ENCODE measurements at regions not wholly inside any gene's neighbourhood (a gene's known extent, or its start where the extent isn't known, plus 50 kb on each side); places are given as distances from the start of the nearest gene placed in this dataset.

DNA sequence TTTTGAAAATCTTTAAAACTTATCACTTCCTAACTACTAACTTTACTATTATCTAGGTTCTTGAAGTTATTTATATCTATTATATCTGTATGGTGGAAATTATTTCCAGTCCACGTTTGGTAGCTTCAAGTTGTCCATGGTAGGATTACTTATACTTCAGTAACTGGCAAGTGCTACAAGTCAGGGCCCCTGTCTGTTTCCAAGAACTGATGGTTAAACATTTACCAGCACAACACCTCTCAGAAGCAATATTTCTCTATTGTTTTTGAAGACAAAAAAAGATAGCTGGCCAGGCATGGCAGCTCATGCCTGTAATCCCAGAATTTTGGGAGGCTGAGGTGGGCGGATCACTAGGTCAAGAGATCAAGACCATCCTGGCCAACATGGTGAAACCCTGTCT, 240.4 kb upstream of the RHOBTB1 start:
- H3K9ac ChIP-seq (ENCODE audit: low read depth, low read length): no peak overlapping the region
- no peak overlapping the region for H3K27ac ChIP-seq (ENCODE audit: low read length)
- no peak overlapping the region for H3K4me3 ChIP-seq (ENCODE audit: low read length)
- H3K27me3 ChIP-seq (ENCODE audit: insufficient read depth, low read length): no peaks in the 10 kb centered on the region
- no peaks in the 10 kb centered on the region for H3K9me3 ChIP-seq (ENCODE audit: insufficient read depth, low read depth, low read length)
- no peaks in the 10 kb centered on the region for H3K36me3 ChIP-seq (ENCODE audit: insufficient read depth, low read depth, low read length)
- no peaks in the 10 kb centered on the region for H3K4me1 ChIP-seq (ENCODE audit: insufficient read depth, low read length)

DNA sequence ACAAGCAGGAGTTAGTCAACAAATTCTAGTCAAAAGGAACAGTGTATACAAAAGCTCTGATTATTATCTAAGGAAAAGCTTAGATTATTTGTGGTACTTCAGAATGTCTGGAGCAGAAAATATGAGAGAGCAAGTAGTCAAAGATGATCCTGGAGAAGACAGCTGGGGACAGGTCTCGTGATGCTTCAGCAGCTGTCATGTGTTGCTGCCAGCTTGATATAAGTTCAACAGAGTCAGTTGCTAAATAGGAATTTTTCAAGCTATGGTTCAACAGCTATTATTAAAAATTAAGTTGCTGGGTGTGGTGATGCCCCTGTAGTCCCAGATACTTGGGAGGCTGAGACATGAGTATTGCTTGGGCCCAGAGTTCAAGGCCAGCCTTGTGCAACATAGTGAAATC, 240.0 kb upstream of the RHOBTB1 start:
- Histone ChIP-seq H3K27me3 (ENCODE audit: insufficient read depth, low read length) (no peaks in the 10 kb centered on the region), H3K4me1 (ENCODE audit: insufficient read depth, low read length) (no peaks in the 10 kb centered on the region), H3K4me3 (ENCODE audit: low read length) (no peak overlapping the region), H3K36me3 (ENCODE audit: insufficient read depth, low read depth, low read length) (no peaks in the 10 kb centered on the region), H3K27ac (ENCODE audit: low read length) (no peak overlapping the region), H3K9ac (ENCODE audit: low read depth, low read length) (no peak overlapping the region), H3K9me3 (ENCODE audit: insufficient read depth, low read depth, low read length) (no peaks in the 10 kb centered on the region)

DNA sequence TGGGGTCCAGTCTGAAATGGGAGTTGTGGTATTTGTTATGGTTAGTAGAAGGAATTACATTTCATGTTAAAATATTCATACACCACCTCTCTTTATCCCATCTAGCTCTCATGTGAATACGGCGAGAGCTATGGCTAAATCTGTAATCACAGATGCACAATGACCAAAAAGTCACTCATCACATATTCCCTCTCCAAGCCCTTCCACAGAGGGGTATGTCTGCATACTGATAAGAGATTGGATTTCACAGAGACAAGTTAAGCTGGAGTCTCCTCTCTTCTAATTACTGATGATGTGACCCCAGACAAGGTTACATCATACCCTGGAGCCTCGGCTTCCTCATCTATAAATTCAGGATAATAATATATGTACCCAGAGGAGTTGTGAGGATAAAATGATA, 237.8 kb upstream of the RHOBTB1 start:
- H3K27me3 ChIP-seq (ENCODE audit: insufficient read depth, low read length): no peaks in the 10 kb centered on the region
- no peaks in the 10 kb centered on the region for H3K9me3 ChIP-seq (ENCODE audit: insufficient read depth, low read depth, low read length)
- H3K9ac ChIP-seq (ENCODE audit: low read depth, low read length): no peak overlapping the region
- H3K36me3 ChIP-seq (ENCODE audit: insufficient read depth, low read depth, low read length): no peaks in the 10 kb centered on the region
- H3K4me3 ChIP-seq (ENCODE audit: low read length): no peak overlapping the region
- no peak overlapping the region for H3K27ac ChIP-seq (ENCODE audit: low read length)
- no peaks in the 10 kb centered on the region for H3K4me1 ChIP-seq (ENCODE audit: insufficient read depth, low read length)

DNA sequence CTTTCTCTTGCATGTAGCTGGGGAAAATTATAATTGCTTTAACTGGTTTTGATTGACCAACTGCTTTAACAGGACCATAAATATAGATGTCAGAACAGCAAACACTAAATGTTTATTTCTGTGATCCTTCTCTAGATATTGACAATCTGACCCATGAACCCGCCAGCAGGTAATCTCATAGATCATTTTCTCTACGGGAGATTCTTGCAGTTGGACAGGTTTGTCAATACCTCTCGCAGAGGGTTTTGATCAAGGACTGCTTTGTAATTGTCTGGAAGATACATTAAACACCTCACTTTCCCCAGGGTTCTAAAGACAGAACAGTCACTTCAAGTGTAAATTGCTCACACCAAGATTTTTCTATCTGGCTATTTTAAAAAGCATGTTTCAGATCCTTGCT, 235.8 kb upstream of the RHOBTB1 start:
- Histone ChIP-seq H3K9ac (ENCODE audit: low read depth, low read length) (no peak overlapping the region), H3K36me3 (ENCODE audit: insufficient read depth, low read depth, low read length) (no peaks in the 10 kb centered on the region)

DNA sequence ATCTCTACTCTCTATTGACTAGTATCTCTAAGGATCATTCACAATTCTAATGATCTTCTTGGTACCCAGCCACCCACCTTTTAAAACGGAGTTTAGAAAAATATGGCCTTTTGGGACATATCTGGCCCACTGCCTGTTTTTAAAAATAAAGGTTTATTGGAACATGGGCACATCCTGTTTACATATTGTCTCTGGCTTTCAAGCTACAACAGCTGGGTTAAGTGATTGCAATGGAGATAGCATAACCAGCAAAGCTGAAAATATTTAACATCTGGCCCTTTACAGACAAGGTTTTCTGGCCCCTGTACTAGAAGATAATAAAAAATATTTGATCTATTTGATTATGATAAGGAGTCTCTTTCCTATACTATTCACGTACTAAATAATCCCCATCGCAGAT, 232.4 kb upstream of the RHOBTB1 start:
- no peak overlapping the region for H3K27ac ChIP-seq (ENCODE audit: low read length)
- H3K27me3 ChIP-seq (ENCODE audit: insufficient read depth, low read length): no peaks in the 10 kb centered on the region
- no peak overlapping the region for H3K9ac ChIP-seq (ENCODE audit: low read depth, low read length)
- H3K4me1 ChIP-seq (ENCODE audit: insufficient read depth, low read length): no peaks in the 10 kb centered on the region
- H3K9me3 ChIP-seq (ENCODE audit: insufficient read depth, low read depth, low read length): no peaks in the 10 kb centered on the region
- H3K4me3 ChIP-seq (ENCODE audit: low read length): no peak overlapping the region
- H3K36me3 ChIP-seq (ENCODE audit: insufficient read depth, low read depth, low read length): no peaks in the 10 kb centered on the region

More for the DNA sequence above, 235.8 kb upstream of the RHOBTB1 start:
- Histone ChIP-seq H3K27me3 (ENCODE audit: insufficient read depth, low read length) (no peaks in the 10 kb centered on the region), H3K4me3 (ENCODE audit: low read length) (no peak overlapping the region), H3K9me3 (ENCODE audit: insufficient read depth, low read depth, low read length) (no peaks in the 10 kb centered on the region), H3K4me1 (ENCODE audit: insufficient read depth, low read length) (no peaks in the 10 kb centered on the region), H3K27ac (ENCODE audit: low read length) (no peak overlapping the region)

DNA sequence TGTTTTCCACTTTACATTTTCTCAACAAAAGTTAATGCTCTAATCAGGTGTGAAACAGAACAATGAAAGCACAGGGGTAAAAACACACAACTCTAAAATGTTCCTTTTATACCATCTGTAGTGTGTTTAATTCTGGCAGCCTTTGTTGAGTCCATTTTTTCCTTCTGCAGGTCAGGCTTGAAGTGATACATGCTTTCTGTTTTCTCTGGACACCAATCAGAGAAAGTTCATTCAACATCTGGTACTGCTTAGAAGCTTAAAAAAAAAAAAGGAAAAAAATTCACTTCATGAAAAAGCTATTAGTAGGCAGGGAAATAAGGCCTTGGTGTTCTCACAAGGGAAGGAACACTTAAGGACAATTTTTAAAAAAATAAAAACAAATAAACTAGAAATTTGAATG, 231.3 kb upstream of the RHOBTB1 start:
- H3K36me3 ChIP-seq (ENCODE audit: insufficient read depth, low read depth, low read length): no peaks in the 10 kb centered on the region
- H3K4me3 ChIP-seq (ENCODE audit: low read length): no peak overlapping the region
- H3K9me3 ChIP-seq (ENCODE audit: insufficient read depth, low read depth, low read length): no peaks in the 10 kb centered on the region
- no peak overlapping the region for H3K27ac ChIP-seq (ENCODE audit: low read length)
- H3K4me1 ChIP-seq (ENCODE audit: insufficient read depth, low read length): no peaks in the 10 kb centered on the region
- no peaks in the 10 kb centered on the region for H3K27me3 ChIP-seq (ENCODE audit: insufficient read depth, low read length)
- H3K9ac ChIP-seq (ENCODE audit: low read depth, low read length): no peak overlapping the region

DNA sequence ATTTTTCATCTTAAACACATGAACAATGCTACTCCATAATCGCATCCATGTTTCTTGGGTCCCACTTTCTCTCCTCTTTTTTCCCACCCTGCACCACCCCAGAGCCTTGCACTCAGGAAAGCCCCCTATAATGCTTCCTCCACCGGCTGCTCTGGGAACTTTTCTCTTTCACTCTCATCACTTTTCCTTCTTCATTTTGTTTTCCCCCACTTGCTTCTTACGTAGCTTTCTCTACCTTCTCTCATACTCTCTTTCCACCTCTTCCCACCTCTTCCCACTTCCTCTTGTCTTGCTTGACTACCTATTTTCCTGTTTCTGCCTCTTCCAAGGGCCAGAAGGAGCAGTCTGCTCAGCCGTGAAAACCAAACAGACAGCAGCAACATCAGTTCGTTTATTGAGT, 229.5 kb upstream of the RHOBTB1 start:
- Histone ChIP-seq H3K4me1 (ENCODE audit: insufficient read depth, low read length) (no peaks in the 10 kb centered on the region), H3K4me3 (ENCODE audit: low read length) (no peak overlapping the region)

DNA sequence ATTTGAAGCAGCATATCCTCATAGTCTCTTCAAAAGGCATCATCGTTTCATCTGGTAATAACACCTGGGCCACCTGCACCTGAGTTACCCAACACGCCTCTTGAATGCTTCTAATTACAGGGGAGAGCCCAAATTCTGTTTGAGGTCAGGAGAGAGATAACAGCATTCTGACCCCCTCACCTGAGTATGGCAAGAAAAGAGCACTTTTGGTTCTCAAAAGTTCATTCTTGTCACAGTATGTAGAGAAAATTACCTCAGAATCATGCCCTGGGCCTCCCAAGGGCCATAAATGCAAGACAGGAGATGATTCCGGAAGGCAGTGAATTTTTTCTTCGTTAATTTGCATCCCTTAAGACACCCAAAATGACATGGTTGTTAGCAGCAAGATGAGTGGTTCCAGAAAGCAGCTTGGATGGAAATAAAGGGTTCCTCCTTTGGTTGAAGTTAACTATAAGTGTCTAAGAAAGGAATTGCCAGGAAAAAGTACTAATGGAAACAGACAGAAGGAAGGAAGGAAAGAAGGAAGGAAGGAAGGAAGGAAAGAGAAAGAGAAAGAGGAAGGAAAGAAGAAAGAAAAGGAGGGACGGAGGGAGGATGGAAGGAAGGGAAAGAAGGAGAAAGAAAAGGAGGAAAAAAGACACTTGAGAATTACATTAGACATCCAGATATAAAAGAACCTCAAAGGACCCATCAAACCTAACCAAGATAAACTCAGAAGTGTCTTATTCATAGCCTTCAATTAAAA, 228.4 kb upstream of the RHOBTB1 start:
- H3K4me1 ChIP-seq (ENCODE audit: insufficient read depth, low read length): no peaks in the 10 kb centered on the region
- H3K27me3 ChIP-seq (ENCODE audit: insufficient read depth, low read length): no peaks in the 10 kb centered on the region
- no peak overlapping the region for H3K27ac ChIP-seq (ENCODE audit: low read length)
- H3K4me3 ChIP-seq (ENCODE audit: low read length): no peak overlapping the region
- no peak overlapping the region for H3K9ac ChIP-seq (ENCODE audit: low read depth, low read length)
- H3K9me3 ChIP-seq (ENCODE audit: insufficient read depth, low read depth, low read length): peaks cover 5% of the 10 kb centered on the region; the same call in 1 of the 2 replicates
- no peaks in the 10 kb centered on the region for H3K36me3 ChIP-seq (ENCODE audit: insufficient read depth, low read depth, low read length)

More for the DNA sequence above, 229.5 kb upstream of the RHOBTB1 start:
- H3K27ac ChIP-seq (ENCODE audit: low read length): no peak overlapping the region
- H3K27me3 ChIP-seq (ENCODE audit: insufficient read depth, low read length): no peaks in the 10 kb centered on the region
- H3K9me3 ChIP-seq (ENCODE audit: insufficient read depth, low read depth, low read length): no peaks in the 10 kb centered on the region
- no peaks in the 10 kb centered on the region for H3K36me3 ChIP-seq (ENCODE audit: insufficient read depth, low read depth, low read length)
- no peak overlapping the region for H3K9ac ChIP-seq (ENCODE audit: low read depth, low read length)

DNA sequence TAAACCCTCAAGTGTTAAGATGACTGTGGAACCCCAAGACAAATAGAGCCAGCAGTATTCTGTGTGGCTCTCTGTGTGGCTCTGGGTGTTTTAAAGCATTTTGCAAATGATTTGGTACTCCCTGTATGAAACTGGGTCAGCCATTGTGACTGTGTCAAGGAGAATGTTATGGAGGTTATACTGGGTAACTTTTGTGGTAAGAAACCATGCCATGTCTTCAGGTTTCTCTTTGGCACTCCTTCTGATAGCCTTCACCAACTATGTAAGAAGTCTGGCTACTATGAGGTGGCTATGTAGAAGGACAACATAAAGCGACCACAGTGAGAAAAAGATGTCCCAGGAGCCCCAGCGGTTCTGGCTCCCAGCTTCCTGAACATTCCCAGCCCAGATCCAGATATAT, 226.6 kb upstream of the RHOBTB1 start:
- Histone ChIP-seq H3K9me3 (ENCODE audit: insufficient read depth, low read depth, low read length) (peaks cover 5% of the 10 kb centered on the region; the same call in 1 of the 2 replicates), H3K4me3 (ENCODE audit: low read length) (no peak overlapping the region), H3K27ac (ENCODE audit: low read length) (no peak overlapping the region), H3K27me3 (ENCODE audit: insufficient read depth, low read length) (no peaks in the 10 kb centered on the region), H3K4me1 (ENCODE audit: insufficient read depth, low read length) (no peaks in the 10 kb centered on the region), H3K36me3 (ENCODE audit: insufficient read depth, low read depth, low read length) (no peaks in the 10 kb centered on the region), H3K9ac (ENCODE audit: low read depth, low read length) (no peak overlapping the region)

DNA sequence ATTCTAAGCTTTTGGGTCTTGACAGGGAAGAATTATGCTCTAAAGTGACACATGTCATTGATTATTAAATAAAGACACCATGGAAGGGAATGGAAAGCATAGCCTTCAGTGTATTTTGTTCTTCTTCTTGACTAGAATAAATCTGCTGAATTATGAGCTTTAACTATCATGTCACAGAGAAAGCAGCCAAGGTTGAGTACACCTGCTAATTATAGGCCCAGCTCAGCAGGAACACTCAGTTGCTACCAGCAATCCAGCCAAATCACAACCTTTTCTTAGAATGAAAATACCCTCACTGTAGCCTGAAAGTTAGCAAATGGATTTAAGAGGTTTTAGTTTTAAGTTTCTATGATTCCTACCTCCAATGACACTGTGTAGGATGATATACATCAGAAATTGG, 225.3 kb upstream of the RHOBTB1 start:
- no peak overlapping the region for H3K27ac ChIP-seq (ENCODE audit: low read length)
- no peaks in the 10 kb centered on the region for H3K36me3 ChIP-seq (ENCODE audit: insufficient read depth, low read depth, low read length)
- H3K27me3 ChIP-seq (ENCODE audit: insufficient read depth, low read length): no peaks in the 10 kb centered on the region
- H3K9ac ChIP-seq (ENCODE audit: low read depth, low read length): no peak overlapping the region
- H3K4me1 ChIP-seq (ENCODE audit: insufficient read depth, low read length): no peaks in the 10 kb centered on the region
- H3K4me3 ChIP-seq (ENCODE audit: low read length): no peak overlapping the region
- peaks cover 5% of the 10 kb centered on the region; the same call in 1 of the 2 replicates for H3K9me3 ChIP-seq (ENCODE audit: insufficient read depth, low read depth, low read length)

DNA sequence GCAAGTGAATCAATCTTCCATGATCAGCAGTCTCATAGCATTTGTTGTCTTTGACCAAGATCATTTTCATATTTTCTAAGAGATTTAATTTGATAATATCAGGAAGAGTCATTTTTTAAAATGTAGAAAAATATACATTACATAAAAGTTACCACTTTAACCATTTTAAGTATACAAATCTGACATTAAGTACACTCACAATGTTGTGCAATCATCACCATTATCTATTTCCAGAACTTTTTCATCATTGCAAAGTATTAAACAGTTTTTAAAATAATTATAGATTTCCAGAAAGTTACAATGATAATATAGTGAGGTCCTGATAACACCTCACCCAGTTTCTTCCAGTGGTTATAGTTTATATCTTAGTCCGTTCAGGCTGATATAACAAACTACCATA, 222.5 kb upstream of the RHOBTB1 start:
- Histone ChIP-seq H3K9me3 (ENCODE audit: insufficient read depth, low read depth, low read length) (peaks cover 5% of the 10 kb centered on the region; the same call in 1 of the 2 replicates), H3K27me3 (ENCODE audit: insufficient read depth, low read length) (no peaks in the 10 kb centered on the region), H3K27ac (ENCODE audit: low read length) (no peak overlapping the region), H3K4me3 (ENCODE audit: low read length) (no peak overlapping the region), H3K36me3 (ENCODE audit: insufficient read depth, low read depth, low read length) (no peaks in the 10 kb centered on the region), H3K4me1 (ENCODE audit: insufficient read depth, low read length) (no peaks in the 10 kb centered on the region), H3K9ac (ENCODE audit: low read depth, low read length) (no peak overlapping the region)

DNA sequence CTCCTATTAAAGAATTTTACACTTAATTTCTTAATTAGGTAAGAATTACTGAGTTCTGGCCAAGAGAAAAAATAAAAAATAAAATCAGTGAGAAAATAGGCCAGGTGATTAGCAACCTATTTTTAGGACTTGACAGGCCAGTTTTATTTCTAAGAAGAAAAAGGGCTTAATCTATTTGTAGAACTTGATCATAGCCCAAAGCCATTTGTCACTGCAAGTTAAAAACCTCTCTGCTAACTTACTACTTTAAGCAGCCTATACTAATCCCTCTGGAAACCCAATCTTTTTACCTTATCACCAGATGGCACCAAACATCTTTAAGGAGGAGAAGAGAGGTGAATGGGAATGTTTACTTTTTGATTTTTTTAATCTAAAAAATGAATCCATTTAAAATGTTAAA, 222.1 kb upstream of the RHOBTB1 start:
- no peak overlapping the region for H3K4me3 ChIP-seq (ENCODE audit: low read length)
- H3K36me3 ChIP-seq (ENCODE audit: insufficient read depth, low read depth, low read length): no peaks in the 10 kb centered on the region
- peaks cover 5% of the 10 kb centered on the region; the same call in 1 of the 2 replicates for H3K9me3 ChIP-seq (ENCODE audit: insufficient read depth, low read depth, low read length)
- H3K4me1 ChIP-seq (ENCODE audit: insufficient read depth, low read length): no peaks in the 10 kb centered on the region
- no peak overlapping the region for H3K27ac ChIP-seq (ENCODE audit: low read length)
- no peak overlapping the region for H3K9ac ChIP-seq (ENCODE audit: low read depth, low read length)
- H3K27me3 ChIP-seq (ENCODE audit: insufficient read depth, low read length): no peaks in the 10 kb centered on the region

All from iPS-20b (cell line).